Peyer's patch (tissue), 4 donors: ENCODE measurements at regions not wholly inside any gene's neighbourhood (a gene's known extent, or its start where the extent isn't known, plus 50 kb on each side); places are given as distances from the start of the nearest gene placed in this dataset.

Experiments used
- POLR2A ChIP-seq, 2 donors: fragments of 450-650 bp; IDR thresholded peaks; one replicate each; pipeline ENCODE4 v1.5.1; 2017; ENCODE audit warnings: antibody characterized with exemption in 2 of 2, mild to moderate bottlenecking in 2 of 2, moderate library complexity in 2 of 2
- TF ChIP-seq, protein P1 (sequence below), 6 experiments: fragments of 450-650 bp in 4 of 6; fragments of 200-600 bp in 2 of 6; sonication (generic) in 1 of 6; IDR thresholded peaks; one replicate each; pipeline ENCODE4 v1.5.1; 2017 to 2019; ENCODE audit warnings: antibody characterized with exemption in 6 of 6, mild to moderate bottlenecking in 3 of 6, moderate library complexity in 1 of 6

- TF ChIP-seq, protein P1, sequence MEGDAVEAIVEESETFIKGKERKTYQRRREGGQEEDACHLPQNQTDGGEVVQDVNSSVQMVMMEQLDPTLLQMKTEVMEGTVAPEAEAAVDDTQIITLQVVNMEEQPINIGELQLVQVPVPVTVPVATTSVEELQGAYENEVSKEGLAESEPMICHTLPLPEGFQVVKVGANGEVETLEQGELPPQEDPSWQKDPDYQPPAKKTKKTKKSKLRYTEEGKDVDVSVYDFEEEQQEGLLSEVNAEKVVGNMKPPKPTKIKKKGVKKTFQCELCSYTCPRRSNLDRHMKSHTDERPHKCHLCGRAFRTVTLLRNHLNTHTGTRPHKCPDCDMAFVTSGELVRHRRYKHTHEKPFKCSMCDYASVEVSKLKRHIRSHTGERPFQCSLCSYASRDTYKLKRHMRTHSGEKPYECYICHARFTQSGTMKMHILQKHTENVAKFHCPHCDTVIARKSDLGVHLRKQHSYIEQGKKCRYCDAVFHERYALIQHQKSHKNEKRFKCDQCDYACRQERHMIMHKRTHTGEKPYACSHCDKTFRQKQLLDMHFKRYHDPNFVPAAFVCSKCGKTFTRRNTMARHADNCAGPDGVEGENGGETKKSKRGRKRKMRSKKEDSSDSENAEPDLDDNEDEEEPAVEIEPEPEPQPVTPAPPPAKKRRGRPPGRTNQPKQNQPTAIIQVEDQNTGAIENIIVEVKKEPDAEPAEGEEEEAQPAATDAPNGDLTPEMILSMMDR (IDR thresholded peaks at IDR 0.05), result no peak
- TF ChIP-seq POLR2A (IDR thresholded peaks at IDR 0.05), result no peak
Measured at GRCh38 chr6:165222315-165223025, 86.9 kb downstream of the C6orf118 start.
